Calu3 (cell line): ENCODE measurements at regions not wholly inside any gene's neighbourhood (a gene's known extent, or its start where the extent isn't known, plus 50 kb on each side); places are given as distances from the start of the nearest gene placed in this dataset.

ENCODE experiments used
- BruUV-seq: library from RNA; stranded (reverse); fragments of 400-500 nt; replicated peaks from 2 replicates; lab custom pipeline; 2021; lab: Mats Ljungman, UMichigan
- CTCF ChIA-PET: fragments of 300-600 bp; sonication (Branson Sonifier 250); formaldehyde crosslinking; loops from one replicate; lab custom pipeline; 2022; ENCODE audit warnings: antibody characterized with exemption; lab: Charles Lee
- DNase-seq: peaks from one replicate; pipeline ENCODE4 v3.0.0; 2022
- H3K27ac Mint-ChIP-seq: one replicate; pipeline ENCODE4 v1.8.0; 2022; ENCODE audit warnings: mixed read lengths; ENCODE audit not compliant: unreplicated experiment
- H3K27me3 Mint-ChIP-seq: one replicate; pipeline ENCODE4 v1.8.0; 2022; ENCODE audit warnings: mixed read lengths; ENCODE audit not compliant: unreplicated experiment
- H3K36me3 Mint-ChIP-seq: one replicate; pipeline ENCODE4 v1.8.0; 2022; ENCODE audit warnings: mild to moderate bottlenecking, moderate library complexity, mixed read lengths; ENCODE audit not compliant: insufficient read depth, unreplicated experiment
- H3K4me1 Mint-ChIP-seq: one replicate; pipeline ENCODE4 v1.8.0; 2022; ENCODE audit warnings: mild to moderate bottlenecking, low read depth, mixed read lengths; ENCODE audit not compliant: unreplicated experiment
- H3K4me3 Mint-ChIP-seq: one replicate; pipeline ENCODE4 v1.8.0; 2022; ENCODE audit warnings: mild to moderate bottlenecking, low read depth, moderate library complexity, mixed read lengths; ENCODE audit not compliant: unreplicated experiment
- H3K9me3 Mint-ChIP-seq: one replicate; pipeline ENCODE4 v1.8.0; 2022; ENCODE audit warnings: low read depth, mixed read lengths; ENCODE audit not compliant: unreplicated experiment
- CTCF ChIP-seq: fragments of 200-600 bp; IDR thresholded peaks from one replicate; pipeline ENCODE4 v1.8.0; 2022; ENCODE audit warnings: antibody characterized with exemption; ENCODE audit not compliant: unreplicated experiment
- intact Hi-C: fragments of 100-400 bp; cut with micrococcal nuclease; formaldehyde crosslinking; loops from one replicate; pipeline ENCODE4 v1.10.0; 2022; ENCODE audit not compliant: unreplicated experiment

GRCh38 chr3:78317774-78318173 lies 1277.9 kb downstream of the ROBO2 start:
- CTCF ChIA-PET: no interaction called here
- H3K36me3 Mint-ChIP-seq: no peaks in the 10 kb centered on the region
- no TSS peak for BruUV-seq
- no peaks in the 10 kb centered on the region for H3K27me3 Mint-ChIP-seq
- no peak overlapping the region for H3K4me3 Mint-ChIP-seq
- no peak for TF ChIP-seq CTCF
- no peak overlapping the region for H3K27ac Mint-ChIP-seq
- H3K9me3 Mint-ChIP-seq: peaks cover 5% of the 10 kb centered on the region
- intact Hi-C loops: no loop called here
- no peaks in the 10 kb centered on the region for H3K4me1 Mint-ChIP-seq
- no peak for DNase-seq

- CTCF ChIA-PET: no interaction called here
- Mint-ChIP-seq H3K9me3 (peaks cover 3% of the 10 kb centered on the region), H3K36me3 (no peaks in the 10 kb centered on the region), H3K27ac (no peak overlapping the region), H3K27me3 (no peaks in the 10 kb centered on the region), H3K4me3 (no peak overlapping the region), H3K4me1 (no peaks in the 10 kb centered on the region)
- intact Hi-C loops: no loop called here
- no peak for TF ChIP-seq CTCF
- no peak for DNase-seq
- no TSS peak for BruUV-seq
These were observed 1282.9 kb downstream of the ROBO2 start for GRCh38 chr3:78322780-78323179.

- no peaks in the 10 kb centered on the region for H3K27me3 Mint-ChIP-seq
- no TSS peak for BruUV-seq
- H3K36me3 Mint-ChIP-seq: no peaks in the 10 kb centered on the region
- DNase-seq: no peak
- TF ChIP-seq CTCF: no peak
- intact Hi-C loops: loop anchor here (5.0 kb wide), 1 partner anchor 116 kb away; no protein-coding TSS in a partner anchor
- peaks cover 2% of the 10 kb centered on the region for H3K9me3 Mint-ChIP-seq
- CTCF ChIA-PET: no interaction called here
- no peaks in the 10 kb centered on the region for H3K4me1 Mint-ChIP-seq
- no peak overlapping the region for H3K27ac Mint-ChIP-seq
- H3K4me3 Mint-ChIP-seq: no peak overlapping the region
These were observed 1297.9 kb downstream of the ROBO2 start for GRCh38 chr3:78337801-78338211.

- H3K4me1 Mint-ChIP-seq: no peaks in the 10 kb centered on the region
- H3K27me3 Mint-ChIP-seq: no peaks in the 10 kb centered on the region
- DNase-seq: no peak
- TF ChIP-seq CTCF: no peak
- BruUV-seq: no TSS peak
- no peak overlapping the region for H3K27ac Mint-ChIP-seq
- intact Hi-C loops: loop anchor here (5.0 kb wide), 1 partner anchor 116 kb away; no protein-coding TSS in a partner anchor
- H3K36me3 Mint-ChIP-seq: no peaks in the 10 kb centered on the region
- no peak overlapping the region for H3K4me3 Mint-ChIP-seq
- CTCF ChIA-PET: no interaction called here
- H3K9me3 Mint-ChIP-seq: peaks cover 2% of the 10 kb centered on the region
These were observed 1298.5 kb downstream of the ROBO2 start for GRCh38 chr3:78338405-78338804.
